GM13977 (cell line): ENCODE measurements at regions not wholly inside any gene's neighbourhood (a gene's known extent, or its start where the extent isn't known, plus 50 kb on each side); places are given as distances from the start of the nearest gene placed in this dataset.

Experiments
- DNase-seq: peaks from one replicate; pipeline ENCODE4 v3.0.0; 2012; ENCODE audit warnings: low spot score
- CTCF ChIP-seq: IDR thresholded peaks from 2 replicates; pipeline ENCODE4 v1.5.1; 2012; ENCODE audit warnings: mild to moderate bottlenecking, control low read depth; ENCODE audit not compliant: insufficient read depth; ENCODE audit errors: extremely low read depth, missing control alignments
- in situ Hi-C: fragments of 300-500 bp; cut with MboI; formaldehyde crosslinking; loops from one replicate; pipeline ENCODE4 v1.12.0; 2022; ENCODE audit warnings: low sequenced_read_pairs, low pct_unique_long_range_greater_than_20kb, mixed read lengths, inconsistent platforms; ENCODE audit not compliant: unreplicated experiment

- no peak for TF ChIP-seq CTCF
- in situ Hi-C loops, result no loop called here
- no peak for DNase-seq
Measured at GRCh38 chr3:135731546-135731945, 234.0 kb upstream of the PPP2R3A start.

DNA sequence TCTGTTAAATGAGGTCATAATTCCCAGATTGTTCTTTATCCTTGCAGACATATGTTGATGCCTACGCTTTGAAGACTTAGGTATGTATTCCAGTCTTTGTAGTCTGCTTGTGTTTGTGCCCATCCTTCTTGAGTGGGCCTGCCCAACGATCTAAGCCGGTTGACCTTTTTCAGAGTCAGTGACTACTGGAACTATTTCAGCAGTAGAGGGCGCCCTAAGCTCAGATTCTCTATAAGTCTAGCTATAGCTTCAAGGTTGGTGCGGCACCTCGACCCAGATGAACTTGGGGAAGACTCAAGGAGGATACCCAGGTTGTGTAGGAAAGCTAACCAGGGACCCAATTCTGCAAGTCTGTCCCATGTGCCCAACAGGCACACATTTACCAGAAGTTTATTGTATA is 228.8 kb upstream of the PPP2R3A start:
- in situ Hi-C loops, result no loop called here
- TF ChIP-seq CTCF, result peak; percentile 7
- no peak for DNase-seq

DNA sequence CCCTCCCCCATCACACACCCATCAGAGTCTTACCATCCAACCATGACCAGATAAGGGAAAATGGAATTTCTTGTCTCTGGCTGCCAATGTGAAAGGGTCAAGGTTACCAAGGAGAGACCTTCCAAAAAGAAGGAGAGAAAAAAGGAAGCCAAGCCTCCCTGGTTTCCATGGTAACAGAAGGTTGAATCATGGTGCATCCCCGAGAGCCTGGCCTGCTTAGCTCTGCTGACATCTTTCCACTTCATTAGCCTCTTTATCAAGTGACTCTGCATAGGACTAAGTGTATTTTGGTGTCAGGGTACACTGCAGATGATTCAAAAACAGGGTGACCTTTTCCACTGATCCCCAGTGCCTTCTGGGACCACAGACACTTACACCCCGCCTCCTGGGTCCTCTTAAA is 225.7 kb upstream of the PPP2R3A start:
- in situ Hi-C loops, result no loop called here

GRCh38 chr3:135740211-135740610 is 225.3 kb upstream of the PPP2R3A start:
- no peak for DNase-seq
- in situ Hi-C loops, result no loop called here
- no peak for TF ChIP-seq CTCF

More for the DNA sequence above, 225.7 kb upstream of the PPP2R3A start:
- no peak for TF ChIP-seq CTCF
- DNase-seq, result no peak

GRCh38 chr3:135740751-135741150 is 224.8 kb upstream of the PPP2R3A start:
- no peak for DNase-seq
- in situ Hi-C loops, result no loop called here
- TF ChIP-seq CTCF, result no peak

DNA sequence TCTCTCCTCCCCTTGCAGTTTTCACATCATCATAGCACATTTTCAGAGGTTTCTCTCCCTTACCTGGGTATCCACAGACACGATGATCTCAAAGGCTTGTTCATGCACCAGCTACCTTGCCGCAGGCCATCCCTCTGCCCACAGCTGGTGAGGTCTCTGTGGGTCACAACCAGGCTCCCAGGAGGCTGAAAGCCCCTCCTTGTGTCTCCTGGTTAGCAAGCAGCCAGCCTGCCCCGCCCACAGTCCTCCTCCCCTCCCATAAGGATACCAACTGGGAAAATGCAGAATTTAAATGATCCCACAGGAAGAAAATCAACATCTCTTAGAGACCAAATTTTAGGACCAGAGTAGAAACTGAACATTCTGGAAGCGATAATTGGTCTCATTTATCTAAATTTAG is 213.5 kb upstream of the PPP2R3A start:
- DNase-seq, result no peak
- in situ Hi-C loops, result no loop called here
- TF ChIP-seq CTCF, result no peak

GRCh38 chr3:135752851-135753250 is 212.7 kb upstream of the PPP2R3A start:
- TF ChIP-seq CTCF, result no peak
- in situ Hi-C loops, result no loop called here
- DNase-seq, result no peak
